Breast epithelium (tissue), 4 donors: ENCODE measurements at regions not wholly inside any gene's neighbourhood (a gene's known extent, or its start where the extent isn't known, plus 50 kb on each side); places are given as distances from the start of the nearest gene placed in this dataset.
A peak's percentile ranks its signal among the peaks of the same experiment; 100 is the strongest.
"Not testable (repeated sequence)": the region's sequence is repeated elsewhere in the genome, so short reads cannot be mapped to it uniquely, and the experiment has no call there.

ENCODE experiments used
- DNase-seq, 2 donors: peaks; one replicate each; pipeline ENCODE4 v3.0.0-alpha.2; 2019; ENCODE audit warnings: low spot score in 2 of 2
- H3K27ac ChIP-seq, 2 donors: fragments of 200-600 bp; sonication (generic) in 1 of 2; one replicate each; pipeline ENCODE4 v1.5.1; 2016 to 2019; ENCODE audit warnings: mild to moderate bottlenecking in 1 of 2
- H3K27me3 ChIP-seq, 2 donors: fragments of 200-600 bp; sonication (generic) in 1 of 2; one replicate each; pipeline versions ENCODE4 v1.5.1 to v1.6.0; 2017 to 2019; ENCODE audit warnings: control low read depth in 1 of 2, mild to moderate bottlenecking in 1 of 2
- H3K36me3 ChIP-seq: fragments of 200-600 bp; one replicate; pipeline ENCODE4 v1.5.1; 2019
- H3K4me1 ChIP-seq, 2 donors: fragments of 200-600 bp; sonication (generic); one replicate each; pipeline ENCODE4 v1.5.1; 2016 to 2019; ENCODE audit warnings: control low read depth in 1 of 2
- H3K4me3 ChIP-seq, 3 donors: fragments of 200-600 bp; sonication (generic); 1 replicate in 2 of 3; 2 replicates in 1 of 3; pipeline ENCODE4 v1.5.1; 2016 to 2019; ENCODE audit warnings: mild to moderate bottlenecking in 3 of 3, moderate library complexity in 2 of 3
- H3K9me3 ChIP-seq, 2 donors: fragments of 200-600 bp; sonication (generic) in 1 of 2; one replicate each; pipeline ENCODE4 v1.5.1; 2016 to 2019; ENCODE audit warnings: control low read depth in 1 of 2
- POLR2A ChIP-seq: fragments of 450-650 bp; IDR thresholded peaks from one replicate; pipeline ENCODE4 v1.6.1; 2016; ENCODE audit warnings: antibody characterized with exemption, mild to moderate bottlenecking, moderate library complexity
- POLR2AphosphoS5 ChIP-seq, 3 donors: sonication (generic); formaldehyde crosslinking; IDR thresholded peaks; one replicate each; pipeline ENCODE4 v1.6.1; 2017; ENCODE audit warnings: antibody characterized with exemption in 3 of 3
- intact Hi-C: fragments of 100-400 bp; cut with DNase I; formaldehyde crosslinking; loops from one replicate; pipeline ENCODE4 v1.15.1; 2023; ENCODE audit warnings: low total_unique reads
- TF ChIP-seq, protein P1 (sequence below), 3 donors: fragments of 450-650 bp; IDR thresholded peaks; one replicate each; pipeline ENCODE4 v1.5.1; 2016 to 2017; ENCODE audit warnings: antibody characterized with exemption in 3 of 3, mild to moderate bottlenecking in 3 of 3, moderate library complexity in 3 of 3

DNA sequence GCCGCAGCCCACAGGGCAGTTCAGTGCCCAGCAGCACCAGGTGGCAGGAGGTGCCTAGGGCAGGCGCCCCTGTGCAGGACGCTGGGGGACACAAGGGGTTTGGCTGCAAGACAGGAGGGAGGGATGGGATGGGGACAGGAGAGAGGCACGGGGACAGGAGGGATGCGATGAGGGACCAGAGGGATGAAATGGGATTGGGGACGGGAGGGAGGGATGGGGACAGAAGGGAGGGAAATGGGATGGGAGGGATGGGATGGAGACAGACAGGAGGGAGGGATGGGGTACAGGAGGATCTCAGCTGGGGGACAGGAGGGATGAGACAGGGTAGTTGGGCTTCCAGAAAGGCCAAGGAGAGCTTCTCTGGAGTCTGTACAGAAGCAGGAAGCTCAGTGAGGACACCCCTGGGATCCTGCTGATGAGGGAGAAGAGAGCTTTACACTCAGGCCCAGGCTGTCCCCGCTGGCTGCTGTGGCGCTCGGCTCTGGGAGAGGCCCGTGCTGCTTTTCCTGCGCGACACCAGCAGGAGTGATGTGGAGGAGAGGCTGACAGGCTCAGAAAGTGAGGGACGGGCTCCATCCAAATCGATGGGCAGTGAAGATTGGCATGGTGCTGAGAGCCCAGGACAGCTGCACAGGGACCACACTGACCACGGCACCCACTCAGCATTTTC is 400.8 kb downstream of the SMOC2 start:
- H3K9me3 ChIP-seq: no peaks in the 10 kb centered on the region
- DNase-seq: no peak
- no peaks in the 10 kb centered on the region for H3K4me1 ChIP-seq
- H3K27ac ChIP-seq: no peak overlapping the region
- TF ChIP-seq POLR2AphosphoS5 (IDR thresholded peaks at IDR 0.05) (no peak), POLR2A (no peak)
- TF ChIP-seq, protein P1, sequence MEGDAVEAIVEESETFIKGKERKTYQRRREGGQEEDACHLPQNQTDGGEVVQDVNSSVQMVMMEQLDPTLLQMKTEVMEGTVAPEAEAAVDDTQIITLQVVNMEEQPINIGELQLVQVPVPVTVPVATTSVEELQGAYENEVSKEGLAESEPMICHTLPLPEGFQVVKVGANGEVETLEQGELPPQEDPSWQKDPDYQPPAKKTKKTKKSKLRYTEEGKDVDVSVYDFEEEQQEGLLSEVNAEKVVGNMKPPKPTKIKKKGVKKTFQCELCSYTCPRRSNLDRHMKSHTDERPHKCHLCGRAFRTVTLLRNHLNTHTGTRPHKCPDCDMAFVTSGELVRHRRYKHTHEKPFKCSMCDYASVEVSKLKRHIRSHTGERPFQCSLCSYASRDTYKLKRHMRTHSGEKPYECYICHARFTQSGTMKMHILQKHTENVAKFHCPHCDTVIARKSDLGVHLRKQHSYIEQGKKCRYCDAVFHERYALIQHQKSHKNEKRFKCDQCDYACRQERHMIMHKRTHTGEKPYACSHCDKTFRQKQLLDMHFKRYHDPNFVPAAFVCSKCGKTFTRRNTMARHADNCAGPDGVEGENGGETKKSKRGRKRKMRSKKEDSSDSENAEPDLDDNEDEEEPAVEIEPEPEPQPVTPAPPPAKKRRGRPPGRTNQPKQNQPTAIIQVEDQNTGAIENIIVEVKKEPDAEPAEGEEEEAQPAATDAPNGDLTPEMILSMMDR (IDR thresholded peaks at IDR 0.05): no peak
- intact Hi-C loops: no loop called here
- no peak overlapping the region for H3K4me3 ChIP-seq
- H3K36me3 ChIP-seq: no peaks in the 10 kb centered on the region
- no peaks in the 10 kb centered on the region for H3K27me3 ChIP-seq

DNA sequence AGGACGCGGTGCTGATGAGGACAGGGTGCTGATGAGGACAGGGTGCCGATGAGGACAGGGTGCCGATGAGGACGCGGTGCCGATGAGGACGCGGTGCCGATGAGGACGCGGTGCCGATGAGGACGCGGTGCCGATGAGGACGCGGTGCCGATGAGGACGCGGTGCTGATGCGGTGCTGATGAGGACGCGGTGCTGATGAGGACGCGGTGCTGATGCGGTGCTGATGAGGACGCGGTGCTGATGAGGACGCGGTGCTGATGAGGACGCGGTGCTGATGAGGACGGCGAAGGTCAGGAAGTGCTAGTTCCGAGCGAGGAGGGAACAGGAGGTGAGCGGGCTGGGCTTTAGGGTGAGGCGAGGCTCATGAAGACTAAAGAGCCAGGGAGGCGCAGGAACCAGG is 399.9 kb downstream of the SMOC2 start:
- H3K36me3 ChIP-seq, H3K4me3 ChIP-seq, H3K27ac ChIP-seq, intact Hi-C loops, H3K4me1 ChIP-seq, H3K9me3 ChIP-seq, H3K27me3 ChIP-seq: not testable (repeated sequence)
- DNase-seq: peak in 1 of 2 donors; percentile 85

DNA sequence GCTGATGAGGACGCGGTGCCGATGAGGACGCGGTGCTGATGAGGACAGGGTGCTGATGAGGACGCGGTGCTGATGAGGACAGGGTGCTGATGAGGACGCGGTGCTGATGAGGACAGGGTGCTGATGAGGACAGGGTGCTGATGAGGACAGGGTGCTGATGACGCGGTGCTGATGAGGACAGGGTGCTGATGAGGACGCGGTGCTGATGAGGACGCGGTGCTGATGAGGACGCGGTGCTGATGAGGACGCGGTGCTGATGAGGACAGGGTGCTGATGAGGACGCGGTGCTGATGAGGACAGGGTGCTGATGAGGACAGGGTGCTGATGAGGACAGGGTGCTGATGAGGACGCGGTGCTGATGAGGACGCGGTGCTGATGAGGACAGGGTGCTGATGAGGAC is 399.3 kb downstream of the SMOC2 start:
- intact Hi-C loops, H3K27me3 ChIP-seq, H3K27ac ChIP-seq, H3K36me3 ChIP-seq, DNase-seq, H3K9me3 ChIP-seq, H3K4me1 ChIP-seq, H3K4me3 ChIP-seq: not testable (repeated sequence)

DNA sequence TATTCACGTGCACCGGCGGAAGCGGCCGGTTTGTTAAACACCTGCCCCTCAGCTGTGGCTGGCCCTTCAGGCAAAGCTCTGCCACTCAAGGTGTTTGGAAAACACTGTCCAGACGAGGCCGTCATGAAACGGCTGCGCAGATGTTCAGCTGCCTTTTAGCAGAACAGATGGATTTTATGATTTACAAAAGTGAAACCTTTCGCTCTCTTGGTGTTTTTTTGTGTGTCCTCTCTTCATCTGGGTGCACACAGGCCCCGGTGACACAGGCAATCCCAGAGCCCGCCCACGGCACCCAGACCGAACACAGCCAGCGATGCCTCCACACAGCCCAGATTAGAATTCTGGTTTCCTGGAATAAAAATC is 397.0 kb downstream of the SMOC2 start:
- no peak overlapping the region for H3K27ac ChIP-seq
- H3K4me1 ChIP-seq: no peaks in the 10 kb centered on the region
- DNase-seq: no peak
- intact Hi-C loops: no loop called here
- no peaks in the 10 kb centered on the region for H3K36me3 ChIP-seq
- H3K27me3 ChIP-seq: no peaks in the 10 kb centered on the region
- no peaks in the 10 kb centered on the region for H3K9me3 ChIP-seq
- TF ChIP-seq POLR2A (no peak), POLR2AphosphoS5 (IDR thresholded peaks at IDR 0.05) (no peak)
- TF ChIP-seq, protein P1 (IDR thresholded peaks at IDR 0.05): no peak
- H3K4me3 ChIP-seq: no peak overlapping the region

DNA sequence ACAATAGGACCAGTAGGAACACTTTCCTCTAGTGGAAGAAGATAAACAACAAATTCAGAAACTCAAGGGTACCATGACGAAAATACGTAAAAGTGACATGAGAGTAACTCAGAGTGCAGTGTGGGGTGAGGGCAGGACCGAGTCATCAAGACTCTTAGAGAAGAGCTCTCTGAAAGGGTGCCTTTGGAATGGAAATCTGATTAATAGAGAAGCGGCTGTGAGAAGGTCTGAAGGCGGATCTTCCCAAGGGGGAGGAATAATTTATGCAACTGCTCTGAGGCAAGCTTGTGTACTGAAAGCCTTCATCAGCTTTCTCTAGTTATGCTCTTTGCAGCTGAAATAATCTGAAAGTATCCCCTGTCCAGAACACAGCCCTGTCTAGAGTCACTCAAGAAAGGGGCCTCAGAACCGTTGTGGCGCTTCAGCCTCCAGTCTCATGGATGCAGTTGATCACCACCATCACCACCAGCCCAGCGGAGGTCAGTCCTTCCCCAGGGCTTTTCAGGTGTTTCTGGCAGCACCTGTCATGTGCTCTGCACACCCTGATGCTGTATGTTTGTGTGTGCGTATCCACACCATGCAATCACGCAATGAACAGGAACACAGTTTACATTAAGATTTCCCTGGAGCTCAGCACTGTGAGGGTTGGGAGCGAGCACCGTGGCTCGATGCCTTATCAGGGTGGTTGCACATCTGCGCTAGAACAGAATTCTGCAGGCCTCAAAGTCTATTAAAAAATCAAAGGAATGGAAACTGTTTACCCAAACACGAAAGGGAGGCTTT is 396.5 kb downstream of the SMOC2 start:
- H3K9me3 ChIP-seq: no peaks in the 10 kb centered on the region
- H3K27ac ChIP-seq: no peak overlapping the region
- H3K4me3 ChIP-seq: no peak overlapping the region
- TF ChIP-seq POLR2AphosphoS5 (IDR thresholded peaks at IDR 0.05): no peak
- no peak for TF ChIP-seq POLR2A
- TF ChIP-seq, protein P1 (IDR thresholded peaks at IDR 0.05): no peak
- H3K36me3 ChIP-seq: no peaks in the 10 kb centered on the region
- no peaks in the 10 kb centered on the region for H3K27me3 ChIP-seq
- no peak for DNase-seq
- intact Hi-C loops: no loop called here
- no peaks in the 10 kb centered on the region for H3K4me1 ChIP-seq

DNA sequence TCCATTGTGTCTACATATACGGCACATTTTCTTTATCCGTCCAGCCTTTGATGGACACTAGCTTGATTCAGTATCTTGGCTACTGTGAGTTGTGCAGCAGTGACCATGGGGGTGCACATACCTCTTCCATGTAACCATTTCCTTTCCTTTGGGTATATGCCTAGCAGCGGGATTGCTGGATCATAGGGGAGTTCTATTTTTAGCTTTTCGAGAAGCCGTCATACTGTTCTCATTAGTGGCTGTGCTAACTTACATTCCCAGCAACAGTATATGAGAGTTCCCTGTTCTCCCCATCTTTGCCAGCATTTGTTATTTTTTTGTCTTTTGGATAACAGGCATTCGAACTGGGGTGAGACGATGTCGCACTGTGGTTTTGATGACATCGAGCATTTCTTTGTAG is 395.0 kb downstream of the SMOC2 start:
- DNase-seq: no peak
- Histone ChIP-seq H3K36me3 (no peaks in the 10 kb centered on the region), H3K4me1 (no peaks in the 10 kb centered on the region), H3K27me3 (no peaks in the 10 kb centered on the region), H3K27ac (no peak overlapping the region), H3K9me3 (no peaks in the 10 kb centered on the region), H3K4me3 (no peak overlapping the region)
- intact Hi-C loops: no loop called here
- no peak for TF ChIP-seq POLR2A
- TF ChIP-seq, protein P1 (IDR thresholded peaks at IDR 0.05): no peak
- no peak for TF ChIP-seq POLR2AphosphoS5 (IDR thresholded peaks at IDR 0.05)
